A172 (cell line): ENCODE measurements at regions not wholly inside any gene's neighbourhood (a gene's known extent, or its start where the extent isn't known, plus 50 kb on each side); places are given as distances from the start of the nearest gene placed in this dataset.
"Not testable (repeated sequence)": the region's sequence is repeated elsewhere in the genome, so short reads cannot be mapped to it uniquely, and the experiment has no call there.

Experiments used
- DNase-seq: peaks from one replicate; pipeline ENCODE4 v3.0.0-alpha.2; 2015; ENCODE audit warnings: low spot score

DNA sequence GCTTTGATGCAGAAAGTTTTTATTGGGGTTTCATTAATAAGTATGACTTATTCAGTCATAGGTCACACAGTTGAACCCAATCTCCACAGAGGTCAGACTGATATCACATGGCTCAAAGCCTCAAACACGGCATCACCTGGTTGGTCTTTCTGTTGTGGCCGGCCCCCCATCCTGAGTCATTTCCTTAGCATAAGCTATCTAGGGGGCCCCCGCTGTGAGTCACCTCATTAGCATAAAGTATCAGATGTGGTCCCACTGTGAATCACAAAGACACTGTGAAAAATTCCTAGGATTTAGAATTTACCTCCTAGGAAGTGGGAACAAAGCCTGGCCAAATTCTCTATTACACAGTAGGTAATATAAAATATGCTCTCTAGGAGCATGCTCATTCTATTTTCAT is 502.2 kb downstream of the PYDC2 start:
- peak; percentile 96 for DNase-seq

- no peak for DNase-seq
Measured at GRCh38 chr3:191966556-191966955, 505.6 kb downstream of the PYDC2 start.

- DNase-seq, result no peak
Measured at GRCh38 chr3:191968299-191968698, 507.3 kb downstream of the PYDC2 start.

GRCh38 chr3:191972714-191973398 is 511.9 kb downstream of the PYDC2 start:
- no peak for DNase-seq

DNA sequence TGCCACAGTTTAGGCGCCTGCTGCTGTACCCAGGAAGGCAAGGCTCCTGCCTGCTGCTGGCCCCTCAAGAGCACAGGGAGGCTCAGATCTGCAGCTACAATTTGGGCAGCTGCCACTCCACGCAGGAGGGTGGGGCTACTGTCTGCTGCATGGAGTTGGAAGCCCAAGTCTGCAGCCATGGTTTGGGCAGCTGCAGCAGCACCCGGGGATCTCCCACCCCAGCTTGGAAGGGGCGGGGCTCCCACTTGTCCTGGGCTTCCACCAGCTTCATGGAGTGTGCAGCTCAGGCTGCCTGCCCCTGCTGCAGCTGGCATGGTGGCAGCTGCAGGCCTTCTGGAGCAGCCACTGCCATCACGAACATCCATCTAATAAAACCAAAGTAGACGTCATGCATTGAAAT is 512.9 kb downstream of the PYDC2 start:
- DNase-seq, result no peak

GRCh38 chr3:191975936-191976335 is 515.0 kb downstream of the PYDC2 start:
- DNase-seq, result no peak

DNA sequence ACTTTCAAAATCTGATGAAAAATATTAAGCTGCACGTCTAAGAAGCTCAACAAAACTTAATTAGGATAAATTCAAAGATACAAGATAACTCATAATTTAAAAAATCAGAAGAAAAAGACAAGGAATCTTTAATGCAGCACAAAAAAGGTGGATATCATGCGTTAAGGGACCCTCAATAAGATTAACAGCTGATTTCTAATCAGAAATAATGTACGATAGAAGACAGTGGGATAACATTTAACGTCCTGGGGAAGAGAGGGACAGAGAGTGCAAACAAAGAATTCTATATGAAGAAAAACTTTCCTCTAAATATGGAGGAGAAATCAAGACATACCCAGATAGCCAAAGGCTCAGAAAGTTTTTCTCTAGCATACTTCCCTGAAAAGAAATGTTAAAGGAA is 519.5 kb downstream of the PYDC2 start:
- DNase-seq, result no peak

GRCh38 chr3:191982481-191982880 is 521.5 kb downstream of the PYDC2 start:
- DNase-seq, result peak; percentile 23

GRCh38 chr3:191985691-191986090 is 524.7 kb downstream of the PYDC2 start:
- DNase-seq, result peak; percentile 31

DNA sequence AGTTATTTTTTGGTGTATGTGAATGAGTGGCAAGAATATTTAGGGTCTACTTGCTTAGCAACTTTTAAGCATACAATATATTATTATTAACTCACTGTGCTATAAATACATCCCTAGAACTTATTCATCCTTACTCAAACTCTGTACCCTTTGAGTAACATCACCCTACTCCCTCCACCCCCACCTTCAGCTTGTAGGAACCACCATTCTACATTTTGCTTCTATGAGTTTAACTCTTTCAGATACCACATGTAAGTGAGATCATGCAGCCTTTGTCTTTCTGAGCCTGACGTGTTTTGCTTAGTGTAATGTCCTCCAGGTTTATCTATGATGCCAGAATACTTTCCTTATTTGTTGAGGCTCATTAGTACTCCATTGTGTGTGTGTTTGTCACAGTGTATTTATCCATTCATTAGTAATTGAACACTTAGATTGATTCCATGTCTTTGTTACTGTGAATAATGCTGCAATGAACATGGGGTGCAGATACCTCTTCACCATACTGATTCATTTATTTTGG is 526.9 kb downstream of the PYDC2 start:
- DNase-seq, result no peak

DNA sequence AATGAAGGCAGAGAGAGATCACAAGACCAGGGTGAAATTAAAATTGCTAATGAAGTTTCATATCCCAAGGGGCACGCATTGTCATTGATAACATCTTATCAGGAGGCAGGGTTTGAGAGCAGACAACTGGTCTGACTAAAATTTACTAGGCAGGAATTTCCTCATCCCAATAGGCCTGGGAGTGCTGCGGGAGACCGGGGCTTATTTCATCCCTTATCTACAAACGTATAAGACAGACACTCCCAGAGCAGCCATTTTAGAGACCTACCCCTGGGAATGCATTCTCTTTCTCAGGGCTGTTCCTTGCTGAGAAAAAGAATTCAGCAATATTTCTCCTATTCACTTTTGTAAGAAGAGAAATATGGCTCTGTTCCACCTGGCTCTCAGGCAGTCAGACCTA is 533.0 kb downstream of the PYDC2 start:
- DNase-seq, result not testable (repeated sequence)

- DNase-seq, result no peak
Measured at GRCh38 chr3:191997093-191997492, 536.1 kb downstream of the PYDC2 start.

- DNase-seq, result no peak
Measured at GRCh38 chr3:191997579-191998268, 536.8 kb downstream of the PYDC2 start.

- no peak for DNase-seq
Measured at GRCh38 chr3:192001218-192001617, 540.3 kb downstream of the PYDC2 start.

DNA sequence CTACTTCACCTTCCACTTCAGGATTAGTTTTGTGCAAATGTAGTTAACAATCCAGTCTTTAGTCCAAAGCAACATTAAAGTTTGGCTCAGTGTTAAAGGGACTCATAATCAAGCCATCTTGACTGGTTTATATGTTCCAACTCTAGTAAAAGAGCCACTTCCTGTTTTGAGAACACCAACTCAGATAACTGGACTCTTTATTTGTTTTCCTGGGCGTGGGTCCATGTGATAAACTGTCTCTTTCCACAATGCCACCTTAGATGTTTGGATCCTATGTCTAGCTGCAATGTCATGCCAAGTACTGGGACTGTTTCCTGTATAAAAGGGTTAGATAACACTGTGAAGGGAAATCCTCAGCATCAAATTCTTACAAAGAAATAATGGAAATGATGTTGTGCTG is 545.0 kb downstream of the PYDC2 start:
- peak; percentile 75 for DNase-seq

DNA sequence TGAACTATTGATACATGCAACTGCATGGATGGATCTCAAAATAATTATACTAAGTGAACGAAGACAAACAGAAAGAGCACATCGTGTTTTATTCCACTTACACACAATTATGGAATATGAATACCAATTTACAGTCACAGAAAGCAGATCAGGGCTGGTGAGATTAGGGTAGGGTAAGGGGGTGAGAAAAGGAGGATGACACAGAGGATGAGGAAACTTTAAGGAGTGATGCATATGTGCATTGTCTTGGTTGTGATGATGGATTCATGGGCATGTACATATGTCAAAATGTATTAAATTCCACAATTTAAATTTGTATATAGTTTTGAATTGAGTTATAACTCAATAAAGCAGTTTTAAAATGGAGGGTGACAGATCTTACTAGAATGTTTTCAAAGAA is 548.9 kb downstream of the PYDC2 start:
- DNase-seq, result no peak

GRCh38 chr3:192010490-192010889 is 549.5 kb downstream of the PYDC2 start:
- DNase-seq, result no peak

DNA sequence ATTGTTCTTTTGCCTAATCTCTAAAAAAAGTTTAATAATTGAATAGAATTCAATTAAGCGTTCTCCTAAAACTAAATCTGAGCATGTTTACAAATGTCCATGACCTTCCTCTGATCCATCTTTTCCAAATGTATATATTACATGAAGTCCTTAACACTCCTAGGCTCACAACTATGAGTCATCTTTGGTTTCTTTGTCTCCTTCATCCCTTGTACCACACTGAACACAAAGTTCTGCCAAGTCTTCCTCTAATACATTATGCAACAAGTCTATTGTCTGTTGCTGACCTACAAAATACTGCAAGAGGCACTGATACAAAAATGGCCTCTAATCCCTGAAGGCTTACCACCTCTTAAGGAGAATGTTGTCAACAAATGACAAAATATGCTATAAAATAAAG is 550.2 kb downstream of the PYDC2 start:
- no peak for DNase-seq

DNA sequence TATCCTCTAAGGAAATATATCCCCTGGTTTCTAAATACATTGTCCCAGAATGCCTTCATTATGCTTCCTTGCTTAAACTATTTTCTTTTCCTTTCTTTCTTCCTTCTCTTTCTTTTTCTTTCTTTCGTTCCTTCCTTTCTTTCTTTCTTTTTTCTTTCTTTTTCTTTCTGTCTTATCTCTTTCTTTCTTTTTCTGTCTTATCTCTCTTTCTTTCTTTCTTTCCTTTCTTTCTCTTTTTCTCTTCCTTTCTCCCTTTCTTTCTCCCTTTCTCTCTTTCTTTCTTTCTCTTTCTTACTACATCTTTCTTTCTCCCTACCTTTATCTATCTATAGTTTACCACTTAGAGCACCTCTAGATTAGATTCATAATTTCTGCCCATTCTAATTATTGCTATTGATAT is 552.1 kb downstream of the PYDC2 start:
- no peak for DNase-seq

- peak; percentile 51 for DNase-seq
Measured at GRCh38 chr3:192022412-192022811, 561.4 kb downstream of the PYDC2 start.

DNA sequence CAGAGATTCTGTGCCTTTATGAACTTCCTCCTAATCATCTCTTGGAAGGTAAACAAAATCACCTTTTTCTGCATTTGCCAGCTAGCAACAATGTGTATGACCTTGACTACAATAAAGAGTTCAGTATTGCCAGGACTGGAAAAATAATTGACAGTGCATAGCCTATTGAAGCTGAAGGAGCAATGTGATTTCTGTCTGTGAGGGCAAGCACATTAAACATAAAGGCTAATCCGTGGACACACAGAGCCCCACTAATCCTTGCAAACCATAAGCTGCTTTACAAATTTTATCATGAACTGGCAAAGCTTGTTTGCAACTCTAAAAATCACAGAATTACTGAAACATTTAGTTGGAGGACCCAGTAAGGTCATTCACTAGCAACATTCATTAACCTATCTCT is 563.8 kb downstream of the PYDC2 start:
- DNase-seq, result no peak

DNA sequence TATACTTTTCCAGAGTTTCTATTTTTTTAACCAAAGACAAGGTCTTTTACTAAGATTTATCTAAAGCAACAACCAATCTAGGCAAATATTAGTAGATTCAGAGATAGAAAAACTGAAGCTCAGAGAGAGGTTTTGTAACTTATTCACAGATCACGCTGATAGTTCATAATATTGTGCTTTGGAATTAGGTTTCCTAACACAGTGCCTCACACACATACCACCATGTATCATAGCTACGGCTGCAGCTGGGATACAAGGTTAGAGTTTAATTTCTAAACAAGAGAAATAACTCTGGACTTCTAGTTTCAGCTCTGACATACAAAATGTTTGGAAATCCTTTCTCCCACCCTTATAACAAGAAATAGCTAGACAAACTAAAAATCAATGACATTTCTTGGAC is 565.7 kb downstream of the PYDC2 start:
- DNase-seq, result no peak

DNA sequence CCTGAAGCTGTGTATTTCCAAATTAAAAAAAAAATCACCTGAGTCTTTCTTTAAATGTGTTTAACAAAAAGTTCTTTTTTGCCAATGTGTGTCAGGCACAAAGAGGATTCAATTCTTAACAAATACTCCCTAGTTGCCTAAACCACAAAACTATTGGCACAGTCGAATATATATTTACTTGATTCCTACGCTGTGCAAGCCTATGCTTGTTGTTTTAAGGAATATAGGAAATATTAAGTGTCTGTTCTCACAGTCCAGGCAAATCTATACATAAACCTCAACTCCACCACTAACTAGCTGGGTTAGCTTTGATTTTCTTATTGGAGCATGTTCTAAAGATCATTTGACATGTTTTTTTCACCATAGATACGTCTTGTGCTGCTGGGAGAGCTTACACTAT is 571.0 kb downstream of the PYDC2 start:
- no peak for DNase-seq

GRCh38 chr3:192033246-192033645 is 572.3 kb downstream of the PYDC2 start:
- no peak for DNase-seq
